GM12878 (cell line): ENCODE measurements at regions not wholly inside any gene's neighbourhood (a gene's known extent, or its start where the extent isn't known, plus 50 kb on each side); places are given as distances from the start of the nearest gene placed in this dataset.

ENCODE experiments used
- ATAC-seq: fragments of 200-7000 bp; cut with Tn5 transposase; 3 replicates; pipeline ENCODE4 v1.9.1; 2020; ENCODE audit warnings: mild to moderate bottlenecking, moderate library complexity
- BruUV-seq: library from RNA; stranded (reverse); fragments of 400-500 nt; replicated peaks from 2 replicates; lab custom pipeline; 2021; lab: Mats Ljungman, UMichigan
- CTCF ChIA-PET: fragments of 300-600 bp; sonication (Branson Sonifier 250); formaldehyde crosslinking; extraction: SDS; loops from one replicate; lab custom pipeline; 2021; ENCODE audit warnings: inconsistent platforms; lab: Yijun Ruan, JAX
- POLR2A ChIA-PET: fragments of 350-600 bp; formaldehyde crosslinking; extraction: SDS; loops from one replicate; lab custom pipeline; 2021; ENCODE audit warnings: inconsistent platforms; lab: Charles Lee
- RAD21 ChIA-PET: fragments of 300-600 bp; sonication (Branson Sonifier 250); formaldehyde crosslinking; loops from one replicate; lab custom pipeline; 2023; ENCODE audit warnings: antibody characterized with exemption; ENCODE audit not compliant: unreplicated experiment; lab: Charles Lee
- SMC1A ChIA-PET: fragments of 300-600 bp; sonication (Branson Sonifier 250); formaldehyde crosslinking; loops from one replicate; lab custom pipeline; 2023; ENCODE audit not compliant: unreplicated experiment, uncharacterized antibody; lab: Charles Lee
- DNase-seq: peaks from one replicate; pipeline ENCODE4 v3.0.0-alpha.2; 2011; ENCODE audit warnings: low read depth, low spot score
- FAIRE-seq: peaks from 3 replicates; lab custom pipeline; 2011; peaks lifted over from hg19 to GRCh38; lab: Jason Lieb, UNC
- H2AFZ ChIP-seq: 2 replicates; pipeline ENCODE4 v1.6.0; 2011; ENCODE audit warnings: low read depth, low read length, control low read depth; ENCODE audit not compliant: control insufficient read depth
- H3K27ac ChIP-seq: 2 replicates; pipeline ENCODE4 v1.5.1; 2011; ENCODE audit warnings: control low read depth; ENCODE audit not compliant: control insufficient read depth, insufficient read depth
- H3K27me3 ChIP-seq, 2 experiments: replicated peaks in 1 of 2; 2 replicates each; pipeline versions ENCODE4 v1.6.0 to v1.6.1; 2011; ENCODE audit warnings: low read length in 1 of 2; ENCODE audit not compliant: control insufficient read depth in 2 of 2, insufficient read depth in 2 of 2
- H3K36me3 ChIP-seq, 2 experiments: 2 replicates each; pipeline ENCODE4 v1.5.1; 2011; ENCODE audit warnings: low read length in 1 of 2; ENCODE audit not compliant: control insufficient read depth in 2 of 2, insufficient read depth in 2 of 2
- H3K4me1 ChIP-seq: 2 replicates; pipeline ENCODE4 v1.6.1; 2011; ENCODE audit warnings: mild to moderate bottlenecking, low read length, moderate library complexity, mixed read lengths; ENCODE audit not compliant: control insufficient read depth, insufficient read depth
- H3K4me2 ChIP-seq: 2 replicates; pipeline ENCODE4 v1.6.0; 2011; ENCODE audit warnings: control low read depth; ENCODE audit not compliant: control insufficient read depth, insufficient read depth
- H3K4me3 ChIP-seq: fragments of 200-600 bp; sonication (generic); 2 replicates; pipeline ENCODE4 v1.5.1; 2016
- H3K79me2 ChIP-seq: 2 replicates; pipeline ENCODE4 v1.6.0; 2011; ENCODE audit warnings: low read length; ENCODE audit not compliant: control insufficient read depth, insufficient read depth
- H3K9ac ChIP-seq: 2 replicates; pipeline ENCODE4 v1.8.0; 2011; ENCODE audit warnings: low read length, control low read depth, mixed read lengths; ENCODE audit not compliant: control insufficient read depth, insufficient read depth
- H3K9me3 ChIP-seq: replicated peaks from 3 replicates; pipeline ENCODE4 v1.5.1; 2011; ENCODE audit warnings: mild to moderate bottlenecking, low read length; ENCODE audit not compliant: control insufficient read depth, insufficient read depth
- H4K20me1 ChIP-seq: 2 replicates; pipeline ENCODE4 v1.6.0; 2011; ENCODE audit not compliant: control insufficient read depth, insufficient read depth
- BCL11A ChIP-seq: IDR thresholded peaks from 2 replicates; pipeline ENCODE4 v1.6.1; 2011; ENCODE audit warnings: low read depth, low read length
- EP300 ChIP-seq, 2 experiments: fragments of 150-350 bp in 1 of 2; IDR thresholded peaks; 2 replicates each; pipeline ENCODE4 v1.6.1; 2011 to 2012; ENCODE audit warnings: low read depth in 2 of 2, low read length in 2 of 2, borderline replicate concordance in 1 of 2, improper control_type of control experiment in 1 of 2, inconsistent platforms in 1 of 2; ENCODE audit not compliant: control insufficient read depth in 1 of 2
- HDAC6 ChIP-seq: fragments of 200-600 bp; sonication (generic); IDR thresholded peaks from one replicate; pipeline ENCODE4 v1.8.0; 2017; ENCODE audit warnings: antibody characterized with exemption; ENCODE audit not compliant: unreplicated experiment
- POLR2AphosphoS2 ChIP-seq: IDR thresholded peaks from 2 replicates; pipeline ENCODE4 v1.6.1; 2011; ENCODE audit warnings: low read depth, mild to moderate bottlenecking, low read length, improper control_type of control experiment, moderate library complexity
- POU2F2 ChIP-seq: IDR thresholded peaks from 3 replicates; pipeline ENCODE4 v1.6.1; 2011; ENCODE audit warnings: low read depth, mild to moderate bottlenecking, low read length, borderline replicate concordance
- TAF1 ChIP-seq: IDR thresholded peaks from 2 replicates; pipeline ENCODE4 v1.6.1; 2011; ENCODE audit warnings: mild to moderate bottlenecking, low read depth, low read length, borderline replicate concordance
- YY1 ChIP-seq: IDR thresholded peaks from 2 replicates; pipeline ENCODE4 v1.6.1; 2011; ENCODE audit warnings: low read depth, mild to moderate bottlenecking, low read length
- ZNF274 ChIP-seq: IDR thresholded peaks from one replicate; pipeline ENCODE4 v1.8.0; 2011; ENCODE audit not compliant: insufficient read length, insufficient read depth
- ZNF384 ChIP-seq: IDR thresholded peaks from 2 replicates; pipeline ENCODE4 v1.6.1; 2012; ENCODE audit warnings: low read depth, mild to moderate bottlenecking, low read length, improper control_type of control experiment, borderline replicate concordance
- WGBS: methylation state at CpG from one replicate; pipeline ENCODE4 v1.1.6; 2016; ENCODE audit warnings: low lambda C conversion rate; ENCODE audit not compliant: insufficient replicate concordance, insufficient coverage; ENCODE audit errors: missing lambda C conversion rate; 5-methylcytosine and 5-hydroxymethylcytosine counted together
- in situ Hi-C: fragments of 300-500 bp; cut with MboI; formaldehyde crosslinking; loops from 9 replicates; pipeline ENCODE4 v1.14.3; 2018; ENCODE audit warnings: mixed read lengths
- intact Hi-C: fragments of 100-400 bp; cut with micrococcal nuclease; formaldehyde crosslinking; loops from one replicate; pipeline ENCODE4 v1.14.2; 2022; ENCODE audit not compliant: unreplicated experiment
- TF ChIP-seq, protein P1 (sequence below): fragments of 450-650 bp; formaldehyde crosslinking; IDR thresholded peaks from 2 replicates; pipeline ENCODE4 v1.5.0; 2022; ENCODE audit warnings: mild to moderate bottlenecking, missing genetic modification characterization
- TF ChIP-seq, protein P2 (sequence below): IDR thresholded peaks from 2 replicates; pipeline ENCODE4 v1.6.1; 2011; ENCODE audit warnings: low read depth, low read length, improper control_type of control experiment, borderline replicate concordance

DNA sequence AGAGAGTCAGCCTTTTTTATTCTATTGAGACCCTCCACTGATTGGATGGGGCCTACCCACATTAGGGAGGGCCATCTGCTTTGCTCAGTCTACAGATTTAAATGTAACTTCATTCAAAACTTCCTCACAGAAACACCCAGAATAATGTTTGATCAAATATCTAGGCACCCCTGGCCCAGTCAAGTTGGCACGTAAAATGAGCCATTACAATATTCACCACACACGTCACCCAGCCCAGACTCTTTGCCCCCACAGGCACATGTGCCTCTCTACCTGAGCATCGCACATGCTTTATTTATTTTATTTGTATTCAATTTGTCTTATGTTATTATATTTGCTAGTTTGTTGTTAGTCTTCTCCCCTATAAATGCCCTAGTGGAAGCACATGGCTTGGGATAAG, 70.9 kb upstream of the EYA2 start:
- no peak for FAIRE-seq
- Histone ChIP-seq H3K9ac (no peak overlapping the region), H3K4me3 (no peak overlapping the region), H3K79me2 (no peaks in the 10 kb centered on the region), H3K27me3 (no peaks in the 10 kb centered on the region), H2AFZ (no peak overlapping the region), H3K4me2 (no peak overlapping the region), H4K20me1 (no peaks in the 10 kb centered on the region), H3K9me3 (no peaks in the 10 kb centered on the region), H3K4me1 (no peaks in the 10 kb centered on the region), H3K27ac (no peak overlapping the region), H3K36me3 (no peaks in the 10 kb centered on the region)
- intact Hi-C loops (no loop called here), in situ Hi-C loops (no loop called here)
- 66% methylated on average over 3 of the region's 3 CpGs for WGBS
- no peak for DNase-seq
- ChIA-PET POLR2A (no interaction called here), CTCF (no interaction called here), SMC1A (no interaction called here), RAD21 (no interaction called here)
- no peak for ATAC-seq
- BruUV-seq, result no TSS peak
- no peak for TF ChIP-seq BCL11A
- TF ChIP-seq YY1, result no peak
- no peak for TF ChIP-seq ZNF274
- TF ChIP-seq POU2F2, result no peak
- TF ChIP-seq ZNF384, result no peak
- TF ChIP-seq TAF1, result no peak
- no peak for TF ChIP-seq POLR2AphosphoS2
- TF ChIP-seq, protein P1, sequence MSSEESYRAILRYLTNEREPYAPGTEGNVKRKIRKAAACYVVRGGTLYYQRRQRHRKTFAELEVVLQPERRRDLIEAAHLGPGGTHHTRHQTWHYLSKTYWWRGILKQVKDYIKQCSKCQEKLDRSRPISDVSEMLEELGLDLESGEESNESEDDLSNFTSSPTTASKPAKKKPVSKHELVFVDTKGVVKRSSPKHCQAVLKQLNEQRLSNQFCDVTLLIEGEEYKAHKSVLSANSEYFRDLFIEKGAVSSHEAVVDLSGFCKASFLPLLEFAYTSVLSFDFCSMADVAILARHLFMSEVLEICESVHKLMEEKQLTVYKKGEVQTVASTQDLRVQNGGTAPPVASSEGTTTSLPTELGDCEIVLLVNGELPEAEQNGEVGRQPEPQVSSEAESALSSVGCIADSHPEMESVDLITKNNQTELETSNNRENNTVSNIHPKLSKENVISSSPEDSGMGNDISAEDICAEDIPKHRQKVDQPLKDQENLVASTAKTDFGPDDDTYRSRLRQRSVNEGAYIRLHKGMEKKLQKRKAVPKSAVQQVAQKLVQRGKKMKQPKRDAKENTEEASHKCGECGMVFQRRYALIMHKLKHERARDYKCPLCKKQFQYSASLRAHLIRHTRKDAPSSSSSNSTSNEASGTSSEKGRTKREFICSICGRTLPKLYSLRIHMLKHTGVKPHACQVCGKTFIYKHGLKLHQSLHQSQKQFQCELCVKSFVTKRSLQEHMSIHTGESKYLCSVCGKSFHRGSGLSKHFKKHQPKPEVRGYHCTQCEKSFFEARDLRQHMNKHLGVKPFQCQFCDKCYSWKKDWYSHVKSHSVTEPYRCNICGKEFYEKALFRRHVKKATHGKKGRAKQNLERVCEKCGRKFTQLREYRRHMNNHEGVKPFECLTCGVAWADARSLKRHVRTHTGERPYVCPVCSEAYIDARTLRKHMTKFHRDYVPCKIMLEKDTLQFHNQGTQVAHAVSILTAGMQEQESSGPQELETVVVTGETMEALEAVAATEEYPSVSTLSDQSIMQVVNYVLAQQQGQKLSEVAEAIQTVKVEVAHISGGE (CRISPR knock-in tag), result no peak
- TF ChIP-seq HDAC6, result no peak
- TF ChIP-seq, protein P2, sequence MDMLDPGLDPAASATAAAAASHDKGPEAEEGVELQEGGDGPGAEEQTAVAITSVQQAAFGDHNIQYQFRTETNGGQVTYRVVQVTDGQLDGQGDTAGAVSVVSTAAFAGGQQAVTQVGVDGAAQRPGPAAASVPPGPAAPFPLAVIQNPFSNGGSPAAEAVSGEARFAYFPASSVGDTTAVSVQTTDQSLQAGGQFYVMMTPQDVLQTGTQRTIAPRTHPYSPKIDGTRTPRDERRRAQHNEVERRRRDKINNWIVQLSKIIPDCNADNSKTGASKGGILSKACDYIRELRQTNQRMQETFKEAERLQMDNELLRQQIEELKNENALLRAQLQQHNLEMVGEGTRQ, result no peak
- TF ChIP-seq EP300 (IDR thresholded peaks at IDR 0.05; ENCODE audit: borderline replicate concordance in 1 of 2, control insufficient read depth in 1 of 2, low read depth in 2 of 2, low read length in 2 of 2), result no peak
